ENCODE measurements at regions not wholly inside any gene's neighbourhood (a gene's known extent, or its start where the extent isn't known, plus 50 kb on each side); places are given as distances from the start of the nearest gene placed in this dataset.

DNA sequence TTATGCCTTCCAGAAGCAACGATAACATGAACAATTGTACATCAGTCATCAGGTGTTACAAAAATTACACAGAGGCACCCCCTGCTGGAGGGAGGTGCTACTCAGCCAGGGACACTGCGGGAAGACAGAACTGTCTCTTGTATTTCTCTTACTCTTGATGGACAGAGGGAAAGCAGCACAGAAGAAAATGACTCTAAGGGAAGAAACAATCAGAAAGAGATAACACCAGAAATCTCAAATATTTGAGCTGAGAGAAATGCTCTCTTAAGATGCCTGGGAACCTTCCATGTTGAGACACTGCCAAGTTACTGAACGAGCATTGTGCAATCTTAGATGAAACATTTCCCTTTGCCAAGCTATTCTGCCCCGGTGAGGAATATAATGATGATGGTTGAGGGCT is 227.6 kb upstream of the NPSR1 start:
- TF ChIP-seq CTCF (IDR thresholded peaks at IDR 0.05; ENCODE audit: poor library complexity) (peak; percentile 53), EZH2 (IDR thresholded peaks at IDR 0.05; ENCODE audit: borderline replicate concordance) (no peak)
